Upper lobe of left lung (tissue), 4 donors: ENCODE measurements at regions not wholly inside any gene's neighbourhood (a gene's known extent, or its start where the extent isn't known, plus 50 kb on each side); places are given as distances from the start of the nearest gene placed in this dataset.

Experiments
- EP300 ChIP-seq, 4 donors: sonication (generic); formaldehyde crosslinking; IDR thresholded peaks; one replicate each; pipeline ENCODE4 v1.5.1; 2017; ENCODE audit warnings: antibody characterized with exemption in 4 of 4, control low read depth in 2 of 4
- POLR2A ChIP-seq, 4 donors: fragments of 450-650 bp; IDR thresholded peaks; one replicate each; pipeline ENCODE4 v1.5.1; 2016 to 2017; ENCODE audit warnings: antibody characterized with exemption in 4 of 4, mild to moderate bottlenecking in 2 of 4
- POLR2AphosphoS5 ChIP-seq, 2 donors: sonication (generic); formaldehyde crosslinking; IDR thresholded peaks; one replicate each; pipeline ENCODE4 v1.5.1; 2017; ENCODE audit warnings: antibody characterized with exemption in 2 of 2
- TF ChIP-seq, protein P1 (sequence below), 6 experiments: fragments of 450-650 bp in 4 of 6; fragments of 200-600 bp in 2 of 6; sonication (generic) in 2 of 6; IDR thresholded peaks; one replicate each; pipeline ENCODE4 v1.5.1; 2016 to 2019; ENCODE audit warnings: antibody characterized with exemption in 6 of 6

DNA sequence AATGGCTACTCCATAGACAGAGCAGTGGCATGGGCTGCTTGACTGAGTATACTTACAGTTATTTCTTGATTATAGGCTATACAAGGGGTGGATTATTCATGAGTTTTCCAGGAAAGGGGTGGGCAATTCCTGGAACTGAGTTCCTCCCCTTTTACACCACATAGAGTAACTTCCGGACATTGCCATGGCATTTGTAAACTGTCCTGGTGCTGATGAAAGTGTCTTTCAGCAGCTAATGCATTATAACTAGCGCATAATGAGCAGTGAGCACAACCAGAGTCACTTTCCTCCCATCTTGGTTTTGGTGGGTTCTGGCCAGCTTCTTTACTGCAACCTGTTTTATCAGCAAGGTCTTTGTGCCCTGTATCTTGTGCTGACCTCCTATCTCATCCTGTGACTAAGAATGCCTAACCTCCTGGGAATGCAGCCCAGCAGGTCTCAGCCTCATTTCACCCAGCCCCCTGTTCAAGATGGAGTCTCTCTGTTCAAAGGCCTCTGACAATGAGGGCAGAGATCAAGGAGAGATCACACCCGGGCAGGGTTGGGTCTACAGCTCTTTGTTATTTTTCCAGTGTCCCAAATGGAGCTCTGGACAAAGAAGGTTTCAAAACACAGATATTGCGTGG is 468.4 kb upstream of the PRKX start:
- TF ChIP-seq EP300 (IDR thresholded peaks at IDR 0.05), result no peak
- TF ChIP-seq, protein P1, sequence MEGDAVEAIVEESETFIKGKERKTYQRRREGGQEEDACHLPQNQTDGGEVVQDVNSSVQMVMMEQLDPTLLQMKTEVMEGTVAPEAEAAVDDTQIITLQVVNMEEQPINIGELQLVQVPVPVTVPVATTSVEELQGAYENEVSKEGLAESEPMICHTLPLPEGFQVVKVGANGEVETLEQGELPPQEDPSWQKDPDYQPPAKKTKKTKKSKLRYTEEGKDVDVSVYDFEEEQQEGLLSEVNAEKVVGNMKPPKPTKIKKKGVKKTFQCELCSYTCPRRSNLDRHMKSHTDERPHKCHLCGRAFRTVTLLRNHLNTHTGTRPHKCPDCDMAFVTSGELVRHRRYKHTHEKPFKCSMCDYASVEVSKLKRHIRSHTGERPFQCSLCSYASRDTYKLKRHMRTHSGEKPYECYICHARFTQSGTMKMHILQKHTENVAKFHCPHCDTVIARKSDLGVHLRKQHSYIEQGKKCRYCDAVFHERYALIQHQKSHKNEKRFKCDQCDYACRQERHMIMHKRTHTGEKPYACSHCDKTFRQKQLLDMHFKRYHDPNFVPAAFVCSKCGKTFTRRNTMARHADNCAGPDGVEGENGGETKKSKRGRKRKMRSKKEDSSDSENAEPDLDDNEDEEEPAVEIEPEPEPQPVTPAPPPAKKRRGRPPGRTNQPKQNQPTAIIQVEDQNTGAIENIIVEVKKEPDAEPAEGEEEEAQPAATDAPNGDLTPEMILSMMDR (IDR thresholded peaks at IDR 0.05), result no peak
- TF ChIP-seq POLR2A (IDR thresholded peaks at IDR 0.05), result no peak
- TF ChIP-seq POLR2AphosphoS5 (IDR thresholded peaks at IDR 0.05), result no peak
